Osteoblast (primary cell): ENCODE measurements at regions not wholly inside any gene's neighbourhood (a gene's known extent, or its start where the extent isn't known, plus 50 kb on each side); places are given as distances from the start of the nearest gene placed in this dataset.
A peak's percentile ranks its signal among the peaks of the same experiment; 100 is the strongest.

Experiments
- DNase-seq: peaks from one replicate; pipeline ENCODE4 v3.0.0; 2011; ENCODE audit warnings: low spot score, mixed read lengths; ENCODE audit not compliant: insufficient read length; ENCODE audit errors: missing footprints
- H2AFZ ChIP-seq: 2 replicates; pipeline ENCODE4 v1.6.0; 2011; ENCODE audit warnings: mild to moderate bottlenecking, low read length
- H3K27ac ChIP-seq: 2 replicates; pipeline ENCODE4 v1.5.1; 2011; ENCODE audit warnings: mild to moderate bottlenecking, low read depth, low read length, moderate library complexity
- H3K27me3 ChIP-seq: 2 replicates; pipeline ENCODE4 v1.6.0; 2012; ENCODE audit warnings: mild to moderate bottlenecking, control low read depth, inconsistent platforms, low read length, moderate library complexity; ENCODE audit not compliant: insufficient read depth
- H3K36me3 ChIP-seq: 2 replicates; pipeline ENCODE4 v1.5.1; 2011; ENCODE audit warnings: mild to moderate bottlenecking, low read length, control low read depth, moderate library complexity; ENCODE audit not compliant: insufficient read depth
- H3K4me1 ChIP-seq: 2 replicates; pipeline ENCODE4 v1.5.1; 2011; ENCODE audit warnings: mild to moderate bottlenecking, low read length, control low read depth, moderate library complexity; ENCODE audit not compliant: insufficient read depth
- H3K4me2 ChIP-seq: 2 replicates; pipeline ENCODE4 v1.6.0; 2011; ENCODE audit warnings: mild to moderate bottlenecking, low read length; ENCODE audit not compliant: insufficient read depth
- H3K4me3 ChIP-seq: fragments of 200-600 bp; sonication (generic); 3 replicates; pipeline ENCODE4 v1.5.1; 2012; ENCODE audit warnings: mild to moderate bottlenecking, low read length, inconsistent platforms; ENCODE audit not compliant: insufficient read depth
- H3K79me2 ChIP-seq: 2 replicates; pipeline ENCODE4 v1.6.0; 2012; ENCODE audit warnings: mild to moderate bottlenecking, low read length, control low read depth, inconsistent platforms; ENCODE audit not compliant: insufficient read depth
- H3K9me3 ChIP-seq: 2 replicates; pipeline ENCODE4 v1.5.1; 2011; ENCODE audit warnings: low read depth, low read length, control low read depth
- H4K20me1 ChIP-seq: 2 replicates; pipeline ENCODE4 v1.6.0; 2012; ENCODE audit warnings: mild to moderate bottlenecking, low read length, control low read depth; ENCODE audit not compliant: insufficient read depth
- TF ChIP-seq, protein P1 (sequence below): IDR thresholded peaks from 2 replicates; pipeline ENCODE4 v1.5.1; 2011; ENCODE audit warnings: mild to moderate bottlenecking, low read depth, low read length, moderate library complexity; ENCODE audit errors: extremely low read depth

GRCh38 chr3:171939578-171939977, 96.4 kb downstream of the TMEM212 start:
- H3K9me3 ChIP-seq: no peaks in the 10 kb centered on the region

GRCh38 chr3:171940151-171940649, 97.1 kb downstream of the TMEM212 start:
- TF ChIP-seq, protein P1, sequence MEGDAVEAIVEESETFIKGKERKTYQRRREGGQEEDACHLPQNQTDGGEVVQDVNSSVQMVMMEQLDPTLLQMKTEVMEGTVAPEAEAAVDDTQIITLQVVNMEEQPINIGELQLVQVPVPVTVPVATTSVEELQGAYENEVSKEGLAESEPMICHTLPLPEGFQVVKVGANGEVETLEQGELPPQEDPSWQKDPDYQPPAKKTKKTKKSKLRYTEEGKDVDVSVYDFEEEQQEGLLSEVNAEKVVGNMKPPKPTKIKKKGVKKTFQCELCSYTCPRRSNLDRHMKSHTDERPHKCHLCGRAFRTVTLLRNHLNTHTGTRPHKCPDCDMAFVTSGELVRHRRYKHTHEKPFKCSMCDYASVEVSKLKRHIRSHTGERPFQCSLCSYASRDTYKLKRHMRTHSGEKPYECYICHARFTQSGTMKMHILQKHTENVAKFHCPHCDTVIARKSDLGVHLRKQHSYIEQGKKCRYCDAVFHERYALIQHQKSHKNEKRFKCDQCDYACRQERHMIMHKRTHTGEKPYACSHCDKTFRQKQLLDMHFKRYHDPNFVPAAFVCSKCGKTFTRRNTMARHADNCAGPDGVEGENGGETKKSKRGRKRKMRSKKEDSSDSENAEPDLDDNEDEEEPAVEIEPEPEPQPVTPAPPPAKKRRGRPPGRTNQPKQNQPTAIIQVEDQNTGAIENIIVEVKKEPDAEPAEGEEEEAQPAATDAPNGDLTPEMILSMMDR: no peak
- peak overlapping the region; percentile 58 for H2AFZ ChIP-seq

More at GRCh38 chr3:171939578-171939977, 96.4 kb downstream of the TMEM212 start:
- DNase-seq: no peak
- H2AFZ ChIP-seq: no peak overlapping the region
- no peak overlapping the region for H3K4me2 ChIP-seq
- no peaks in the 10 kb centered on the region for H3K79me2 ChIP-seq
- H3K27ac ChIP-seq: no peak overlapping the region
- H3K36me3 ChIP-seq: no peaks in the 10 kb centered on the region
- peaks cover 13% of the 10 kb centered on the region for H3K4me1 ChIP-seq
- TF ChIP-seq, protein P1: no peak
- no peak overlapping the region for H3K4me3 ChIP-seq
- no peaks in the 10 kb centered on the region for H3K27me3 ChIP-seq
- H4K20me1 ChIP-seq: no peaks in the 10 kb centered on the region

DNA sequence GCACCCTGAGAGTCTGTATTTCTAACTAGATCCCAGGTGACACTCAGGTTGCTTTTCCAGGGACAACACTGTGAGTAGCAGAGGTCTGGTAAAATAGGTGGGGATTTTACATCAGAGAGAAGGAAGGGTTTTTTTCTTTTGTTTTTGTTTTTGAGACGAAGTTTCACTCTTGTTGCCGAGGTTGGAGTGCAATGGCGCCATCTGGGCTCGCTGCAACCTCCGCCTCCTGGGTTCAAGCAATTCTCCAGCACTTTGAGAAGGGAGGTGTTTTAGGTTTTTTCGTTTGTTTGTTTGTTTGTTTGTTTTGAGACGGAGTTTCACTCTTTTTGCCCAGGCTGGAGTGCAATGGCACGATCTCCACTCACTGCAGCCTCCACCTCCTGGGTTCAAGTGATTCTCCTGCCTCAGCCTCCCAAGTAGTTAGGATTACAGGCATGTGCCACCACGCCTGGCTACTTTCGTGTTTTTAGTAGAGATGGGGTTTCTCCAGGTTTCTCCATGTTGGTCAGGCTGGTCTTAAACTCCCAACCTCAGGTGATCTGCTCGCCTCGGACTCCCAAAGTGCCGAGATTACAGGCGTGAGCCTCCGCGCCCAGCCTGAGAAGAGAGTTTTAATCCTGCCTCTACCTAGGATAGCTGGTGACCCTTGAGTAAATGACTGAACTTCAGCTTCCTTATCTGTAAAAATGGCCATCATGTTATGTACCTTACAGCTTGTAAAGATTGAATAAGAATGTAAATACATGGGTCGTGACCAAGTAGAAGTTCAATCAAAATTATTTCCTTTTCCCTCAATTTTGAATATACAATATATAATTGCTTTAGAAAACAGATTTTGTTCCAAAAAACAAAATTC, 95.9 kb upstream of the FNDC3B start:
- Histone ChIP-seq H3K27ac (no peak overlapping the region), H3K27me3 (no peaks in the 10 kb centered on the region), H3K4me1 (no peaks in the 10 kb centered on the region), H3K9me3 (no peaks in the 10 kb centered on the region), H4K20me1 (no peaks in the 10 kb centered on the region), H2AFZ (no peak overlapping the region), H3K4me2 (no peak overlapping the region), H3K79me2 (no peaks in the 10 kb centered on the region), H3K36me3 (no peaks in the 10 kb centered on the region), H3K4me3 (no peak overlapping the region)
- TF ChIP-seq, protein P1: no peak
- no peak for DNase-seq

More at GRCh38 chr3:171940151-171940649, 97.1 kb downstream of the TMEM212 start:
- Histone ChIP-seq H3K27me3 (no peaks in the 10 kb centered on the region), H3K36me3 (no peaks in the 10 kb centered on the region), H3K4me2 (no peak overlapping the region), H3K4me1 (peaks cover 13% of the 10 kb centered on the region), H4K20me1 (no peaks in the 10 kb centered on the region), H3K27ac (no peak overlapping the region), H3K79me2 (no peaks in the 10 kb centered on the region), H3K4me3 (no peak overlapping the region), H3K9me3 (no peaks in the 10 kb centered on the region)
- no peak for DNase-seq
